Epithelial cell of proximal tubule (primary cell): ENCODE measurements at regions not wholly inside any gene's neighbourhood (a gene's known extent, or its start where the extent isn't known, plus 50 kb on each side); places are given as distances from the start of the nearest gene placed in this dataset.

Source experiments
- DNase-seq: peaks from one replicate; pipeline ENCODE4 v3.0.0-alpha.2; 2011; ENCODE audit warnings: low read depth
- H3K4me3 ChIP-seq: 2 replicates; pipeline ENCODE4 v1.5.1; 2011; ENCODE audit warnings: low read depth, mild to moderate bottlenecking, low read length
- TF ChIP-seq, protein P1 (sequence below): conservative IDR thresholded peaks from 2 replicates; pipeline ENCODE4 v1.5.1; 2012; ENCODE audit warnings: low read depth, mild to moderate bottlenecking, low read length

DNA sequence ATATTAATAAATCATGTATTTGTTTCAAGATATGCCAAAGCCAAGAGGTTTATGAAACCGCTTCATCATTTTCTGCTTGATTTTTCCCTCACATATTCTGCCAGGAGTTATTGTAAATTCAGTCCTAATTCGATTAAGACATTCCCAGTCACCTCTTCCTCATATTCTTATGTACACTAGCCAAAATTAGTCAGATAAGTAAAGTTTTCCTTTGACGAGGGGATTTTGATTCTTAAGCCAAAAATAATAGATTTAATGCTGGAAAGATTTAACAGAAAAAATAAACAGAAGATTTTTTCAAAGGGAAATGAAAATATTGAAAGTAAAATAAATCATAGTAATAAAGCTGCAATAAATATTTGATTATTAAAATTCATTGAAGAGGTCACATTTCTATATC, 51.0 kb upstream of the VEGFC start:
- H3K4me3 ChIP-seq: no peak overlapping the region
- no peak for DNase-seq
- TF ChIP-seq, protein P1, sequence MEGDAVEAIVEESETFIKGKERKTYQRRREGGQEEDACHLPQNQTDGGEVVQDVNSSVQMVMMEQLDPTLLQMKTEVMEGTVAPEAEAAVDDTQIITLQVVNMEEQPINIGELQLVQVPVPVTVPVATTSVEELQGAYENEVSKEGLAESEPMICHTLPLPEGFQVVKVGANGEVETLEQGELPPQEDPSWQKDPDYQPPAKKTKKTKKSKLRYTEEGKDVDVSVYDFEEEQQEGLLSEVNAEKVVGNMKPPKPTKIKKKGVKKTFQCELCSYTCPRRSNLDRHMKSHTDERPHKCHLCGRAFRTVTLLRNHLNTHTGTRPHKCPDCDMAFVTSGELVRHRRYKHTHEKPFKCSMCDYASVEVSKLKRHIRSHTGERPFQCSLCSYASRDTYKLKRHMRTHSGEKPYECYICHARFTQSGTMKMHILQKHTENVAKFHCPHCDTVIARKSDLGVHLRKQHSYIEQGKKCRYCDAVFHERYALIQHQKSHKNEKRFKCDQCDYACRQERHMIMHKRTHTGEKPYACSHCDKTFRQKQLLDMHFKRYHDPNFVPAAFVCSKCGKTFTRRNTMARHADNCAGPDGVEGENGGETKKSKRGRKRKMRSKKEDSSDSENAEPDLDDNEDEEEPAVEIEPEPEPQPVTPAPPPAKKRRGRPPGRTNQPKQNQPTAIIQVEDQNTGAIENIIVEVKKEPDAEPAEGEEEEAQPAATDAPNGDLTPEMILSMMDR: no peak

DNA sequence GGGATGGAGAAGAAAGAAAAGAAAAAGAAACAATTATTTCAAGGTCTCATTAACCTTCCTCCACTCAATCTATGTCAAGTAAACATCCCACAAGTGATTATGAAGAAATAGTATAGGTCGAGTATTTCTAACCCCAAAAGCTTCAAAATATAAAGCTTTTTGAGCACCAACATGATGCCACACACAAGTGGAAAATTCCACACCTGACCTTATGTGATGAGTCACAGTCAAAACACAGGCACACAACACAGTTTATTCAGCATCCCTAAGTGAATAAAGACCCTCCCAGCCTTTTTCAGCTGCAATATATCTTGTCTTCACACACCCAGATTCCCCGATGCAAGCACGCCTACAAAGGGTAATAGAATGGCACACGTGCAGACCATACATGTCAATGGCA, 51.7 kb upstream of the VEGFC start:
- no peak for DNase-seq
- no peak overlapping the region for H3K4me3 ChIP-seq
- TF ChIP-seq, protein P1: no peak

DNA sequence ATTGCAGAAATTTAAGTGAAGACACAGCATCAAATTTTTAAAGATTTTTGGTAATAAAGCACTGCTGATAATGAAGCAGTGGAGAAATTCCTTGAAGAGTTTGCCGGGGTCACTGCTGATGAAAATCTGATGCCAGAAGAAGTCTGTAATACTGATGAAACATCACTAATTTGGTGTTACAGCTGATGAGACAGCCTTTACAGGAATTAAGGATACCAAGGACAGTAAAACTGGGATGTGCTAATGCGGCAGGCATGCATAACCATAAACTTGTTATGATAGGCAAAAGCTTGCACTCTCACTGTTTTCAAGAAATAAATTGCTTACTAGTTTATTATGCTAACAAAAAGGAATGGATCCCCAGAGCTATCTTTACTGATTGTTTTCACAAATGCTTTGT, 52.9 kb upstream of the VEGFC start:
- H3K4me3 ChIP-seq: no peak overlapping the region
- DNase-seq: no peak
- TF ChIP-seq, protein P1: no peak

DNA sequence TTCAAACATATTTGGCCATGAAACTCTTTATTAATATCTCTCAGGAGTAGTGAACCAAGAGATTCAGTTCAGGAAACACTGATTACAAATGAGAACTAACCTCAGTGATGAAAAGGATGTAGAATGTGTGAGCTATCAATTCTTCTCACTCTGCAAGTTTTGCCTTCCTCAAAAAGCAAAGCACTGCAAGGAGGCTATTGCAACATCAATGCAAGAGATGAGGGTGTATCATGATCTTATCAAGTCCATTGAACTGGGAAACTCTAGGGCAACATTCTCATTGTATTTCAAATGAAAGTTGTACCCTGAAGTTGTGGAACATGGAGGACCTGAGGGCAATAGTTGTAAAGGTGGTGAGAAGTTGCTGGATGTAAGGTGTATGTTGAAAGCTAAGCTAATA, 56.4 kb upstream of the VEGFC start:
- no peak for DNase-seq
- TF ChIP-seq, protein P1: no peak

DNA sequence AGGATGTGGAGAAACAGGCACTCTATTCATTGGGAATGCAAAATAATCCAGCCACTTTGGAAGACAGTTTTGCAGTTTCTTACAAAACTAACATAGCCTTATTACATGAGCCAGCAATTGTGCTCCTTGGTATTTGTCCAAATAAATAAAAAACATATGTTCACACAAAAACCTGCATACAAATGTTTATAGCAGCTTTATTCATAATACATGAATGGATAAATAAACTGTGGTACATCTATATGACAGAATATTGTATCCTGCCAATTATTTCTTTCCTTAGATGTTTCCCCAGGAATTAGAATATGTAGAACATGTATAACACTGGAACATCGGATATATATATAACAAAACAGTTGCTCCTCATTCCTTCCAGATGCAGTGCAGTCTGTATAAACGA, 57.7 kb upstream of the VEGFC start:
- no peak overlapping the region for H3K4me3 ChIP-seq
- DNase-seq: no peak
- TF ChIP-seq, protein P1: no peak

More for the DNA sequence above, 56.4 kb upstream of the VEGFC start:
- no peak overlapping the region for H3K4me3 ChIP-seq

DNA sequence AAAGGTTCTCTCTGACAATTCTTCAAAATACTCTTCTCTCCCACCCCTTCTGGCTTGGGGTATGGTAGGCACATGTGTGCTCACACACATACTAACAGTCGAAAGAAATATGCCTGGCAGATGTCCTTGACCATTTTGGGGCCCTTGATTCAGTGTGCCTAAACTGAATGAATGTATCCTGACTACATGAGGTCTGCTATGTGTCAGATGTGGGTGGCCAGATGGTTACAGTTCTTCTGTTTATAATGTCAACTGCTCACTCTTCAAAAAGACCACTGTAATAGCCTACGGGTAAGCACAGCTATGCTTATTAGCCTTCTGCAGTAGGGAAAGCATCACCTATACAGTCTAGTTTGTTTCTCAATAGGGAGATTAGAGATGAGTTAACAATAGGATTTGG, 63.7 kb upstream of the VEGFC start:
- no peak for DNase-seq
- TF ChIP-seq, protein P1: no peak
- no peak overlapping the region for H3K4me3 ChIP-seq

DNA sequence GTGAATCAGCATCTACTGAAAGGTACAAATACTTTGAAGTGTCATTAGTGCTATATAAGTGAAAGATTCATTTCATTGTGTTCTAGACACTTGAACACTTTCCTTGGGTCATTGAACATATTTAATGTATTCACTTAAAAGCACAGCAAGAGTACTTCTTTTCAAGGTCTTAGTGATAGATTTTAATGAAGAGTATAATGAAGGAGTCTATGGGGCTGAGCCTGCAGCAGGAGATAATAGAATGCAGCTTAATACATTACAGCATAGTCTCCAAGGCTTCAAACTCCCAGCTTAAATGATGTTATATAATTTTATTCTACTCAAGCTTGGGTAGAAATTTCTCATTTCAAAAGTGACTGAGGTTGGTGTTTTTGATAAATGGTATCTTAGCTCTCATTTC, 66.1 kb upstream of the VEGFC start:
- no peak for DNase-seq
- no peak overlapping the region for H3K4me3 ChIP-seq
- TF ChIP-seq, protein P1: no peak
